ENCODE measurements at regions not wholly inside any gene's neighbourhood (a gene's known extent, or its start where the extent isn't known, plus 50 kb on each side); places are given as distances from the start of the nearest gene placed in this dataset.

DNA sequence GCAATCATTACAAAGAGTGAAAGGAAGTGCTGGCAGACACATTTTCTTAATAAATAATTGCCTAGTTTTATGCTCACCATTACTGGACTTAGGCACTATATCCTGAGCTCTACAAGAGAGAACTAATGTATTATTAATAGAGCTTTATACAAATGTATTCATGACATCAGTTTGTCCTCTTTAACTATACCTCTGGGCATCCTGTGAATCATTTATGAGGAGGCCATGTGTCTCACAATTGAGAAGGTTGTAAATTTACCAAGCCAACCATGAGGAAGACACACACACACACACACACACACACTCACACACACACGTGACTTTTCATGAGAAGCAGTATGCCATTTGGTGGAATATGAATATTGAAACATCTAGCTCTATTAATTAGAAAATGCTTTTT lies 728.2 kb downstream of the ARAP2 start:
- H3K27me3 ChIP-seq (ENCODE audit: control insufficient read depth, insufficient read depth, low read length): no peaks in the 10 kb centered on the region
- intact Hi-C loops (cut with micrococcal nuclease; ENCODE audit: unreplicated experiment): no loop called here
- POLR2A ChIA-PET: no interaction called here
- no peaks in the 10 kb centered on the region for H3K36me3 ChIP-seq (ENCODE audit: control insufficient read depth, insufficient read depth, low read length)
- no peak overlapping the region for H3K4me3 ChIP-seq (ENCODE audit: low read depth in 2 of 2, low read length in 2 of 2)
- no peak overlapping the region for H3K27ac ChIP-seq (ENCODE audit: low read length)
- DNase-seq (ENCODE audit: low read depth, low spot score) (no peak), ATAC-seq (no peak)
- H3K9me3 ChIP-seq (ENCODE audit: control insufficient read depth, insufficient read depth, low read depth, low read length): no peaks in the 10 kb centered on the region
- in situ Hi-C loops (cut with HindIII; ENCODE audit: low pct_unique_long_range_greater_than_20kb, low sequenced_read_pairs): no loop called here
- no peaks in the 10 kb centered on the region for H3K4me1 ChIP-seq (ENCODE audit: control insufficient read depth, insufficient read depth, low read length)
- TF ChIP-seq TCF7L2 (IDR thresholded peaks at IDR 0.05; ENCODE audit: low read depth, low read length): no peak
- TF ChIP-seq, protein P1, sequence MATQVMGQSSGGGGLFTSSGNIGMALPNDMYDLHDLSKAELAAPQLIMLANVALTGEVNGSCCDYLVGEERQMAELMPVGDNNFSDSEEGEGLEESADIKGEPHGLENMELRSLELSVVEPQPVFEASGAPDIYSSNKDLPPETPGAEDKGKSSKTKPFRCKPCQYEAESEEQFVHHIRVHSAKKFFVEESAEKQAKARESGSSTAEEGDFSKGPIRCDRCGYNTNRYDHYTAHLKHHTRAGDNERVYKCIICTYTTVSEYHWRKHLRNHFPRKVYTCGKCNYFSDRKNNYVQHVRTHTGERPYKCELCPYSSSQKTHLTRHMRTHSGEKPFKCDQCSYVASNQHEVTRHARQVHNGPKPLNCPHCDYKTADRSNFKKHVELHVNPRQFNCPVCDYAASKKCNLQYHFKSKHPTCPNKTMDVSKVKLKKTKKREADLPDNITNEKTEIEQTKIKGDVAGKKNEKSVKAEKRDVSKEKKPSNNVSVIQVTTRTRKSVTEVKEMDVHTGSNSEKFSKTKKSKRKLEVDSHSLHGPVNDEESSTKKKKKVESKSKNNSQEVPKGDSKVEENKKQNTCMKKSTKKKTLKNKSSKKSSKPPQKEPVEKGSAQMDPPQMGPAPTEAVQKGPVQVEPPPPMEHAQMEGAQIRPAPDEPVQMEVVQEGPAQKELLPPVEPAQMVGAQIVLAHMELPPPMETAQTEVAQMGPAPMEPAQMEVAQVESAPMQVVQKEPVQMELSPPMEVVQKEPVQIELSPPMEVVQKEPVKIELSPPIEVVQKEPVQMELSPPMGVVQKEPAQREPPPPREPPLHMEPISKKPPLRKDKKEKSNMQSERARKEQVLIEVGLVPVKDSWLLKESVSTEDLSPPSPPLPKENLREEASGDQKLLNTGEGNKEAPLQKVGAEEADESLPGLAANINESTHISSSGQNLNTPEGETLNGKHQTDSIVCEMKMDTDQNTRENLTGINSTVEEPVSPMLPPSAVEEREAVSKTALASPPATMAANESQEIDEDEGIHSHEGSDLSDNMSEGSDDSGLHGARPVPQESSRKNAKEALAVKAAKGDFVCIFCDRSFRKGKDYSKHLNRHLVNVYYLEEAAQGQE (IDR thresholded peaks at IDR 0.05; ENCODE audit: insufficient read depth in 1 of 2, low read depth in 2 of 2, low read length in 1 of 2): no peak
- no peak for TF ChIP-seq POLR2AphosphoS5 (IDR thresholded peaks at IDR 0.05; ENCODE audit: low read depth, low read length)
- no peak for TF ChIP-seq CTCF (IDR thresholded peaks at IDR 0.05)
- no peak for TF ChIP-seq SIN3A (IDR thresholded peaks at IDR 0.05; ENCODE audit: borderline replicate concordance, insufficient read depth, low read depth, low read length)
- BruUV-seq (replicated peaks): no TSS peak
- CTCF ChIA-PET: no interaction called here

DNA sequence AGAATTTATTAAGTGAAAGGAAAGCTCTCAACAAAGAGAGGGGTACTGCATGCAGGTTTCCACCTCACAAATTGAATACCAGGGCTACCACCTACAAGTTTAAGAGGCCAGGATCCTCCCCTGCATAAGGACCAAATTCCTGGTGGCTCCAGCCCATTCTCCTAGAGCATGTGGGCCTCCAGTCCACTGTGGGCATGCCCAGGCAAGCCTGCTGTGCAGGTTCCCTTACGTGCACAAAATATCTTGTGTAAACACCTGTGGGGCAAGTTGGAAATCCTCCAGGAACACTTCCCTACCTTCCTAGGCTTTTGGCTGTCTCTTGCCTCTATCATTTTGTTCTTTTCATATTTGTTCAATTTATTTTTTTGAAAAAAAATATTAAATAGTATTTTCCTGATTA lies 724.3 kb downstream of the ARAP2 start:
- ChIA-PET POLR2A (no interaction called here), CTCF (no interaction called here)
- in situ Hi-C loops (cut with HindIII; ENCODE audit: low pct_unique_long_range_greater_than_20kb, low sequenced_read_pairs): no loop called here
- TF ChIP-seq, protein P1 (IDR thresholded peaks at IDR 0.05; ENCODE audit: insufficient read depth in 1 of 2, low read depth in 2 of 2, low read length in 1 of 2): no peak
- TF ChIP-seq CTCF (IDR thresholded peaks at IDR 0.05): no peak
- no peak for TF ChIP-seq POLR2AphosphoS5 (IDR thresholded peaks at IDR 0.05; ENCODE audit: low read depth, low read length)
- no peak for TF ChIP-seq SIN3A (IDR thresholded peaks at IDR 0.05; ENCODE audit: borderline replicate concordance, insufficient read depth, low read depth, low read length)
- no peak for TF ChIP-seq TCF7L2 (IDR thresholded peaks at IDR 0.05; ENCODE audit: low read depth, low read length)
- DNase-seq (ENCODE audit: low read depth, low spot score) (no peak), ATAC-seq (no peak)
- intact Hi-C loops (cut with micrococcal nuclease; ENCODE audit: unreplicated experiment): no loop called here
- Histone ChIP-seq H3K27ac (ENCODE audit: low read length) (no peak overlapping the region), H3K9me3 (ENCODE audit: control insufficient read depth, insufficient read depth, low read depth, low read length) (no peaks in the 10 kb centered on the region), H3K27me3 (ENCODE audit: control insufficient read depth, insufficient read depth, low read length) (no peaks in the 10 kb centered on the region), H3K4me3 (ENCODE audit: low read depth in 2 of 2, low read length in 2 of 2) (no peak overlapping the region), H3K36me3 (ENCODE audit: control insufficient read depth, insufficient read depth, low read length) (no peaks in the 10 kb centered on the region), H3K4me1 (ENCODE audit: control insufficient read depth, insufficient read depth, low read length) (no peaks in the 10 kb centered on the region)
- no TSS peak for BruUV-seq (replicated peaks)

All from Panc1 (cell line).